ENCODE measurements at regions not wholly inside any gene's neighbourhood (a gene's known extent, or its start where the extent isn't known, plus 50 kb on each side); places are given as distances from the start of the nearest gene placed in this dataset.
A peak's percentile ranks its signal among the peaks of the same experiment; 100 is the strongest.

DNA sequence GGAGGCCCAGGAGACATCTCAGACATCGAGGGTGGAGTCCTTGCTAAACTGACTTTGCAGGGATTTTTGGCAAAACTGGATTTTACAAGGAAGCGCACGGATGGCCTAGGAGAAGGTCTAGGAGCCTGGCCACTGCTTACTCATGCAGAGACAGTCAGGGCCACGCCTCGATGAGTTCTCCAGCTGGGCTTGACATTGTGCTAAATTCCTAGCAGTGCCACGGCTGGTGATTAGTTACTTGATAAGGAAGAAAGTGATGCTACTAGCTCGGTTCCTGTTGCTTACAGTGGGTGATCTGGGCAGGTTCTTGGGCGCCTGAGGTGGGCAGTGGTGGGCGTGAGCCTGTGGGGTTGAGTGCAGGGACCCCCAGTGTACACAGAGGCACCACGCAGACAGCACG is 143.4 kb downstream of the SOX1 start:
- H3K4me3 ChIP-seq = no peak overlapping the region
- intact Hi-C loops (cut with DNase I; ENCODE audit: low total_unique reads) = no loop called here
- peaks cover 0 to 46% of the 10 kb centered on the region in 2 donors for H3K27me3 ChIP-seq
- no peaks in the 10 kb centered on the region for H3K9me3 ChIP-seq
- no peaks in the 10 kb centered on the region for H3K4me1 ChIP-seq
- no peak overlapping the region for H3K27ac ChIP-seq
- no peak for DNase-seq (ENCODE audit: low spot score in 2 of 2)
- H3K36me3 ChIP-seq = no peaks in the 10 kb centered on the region
- TF ChIP-seq, protein P1, sequence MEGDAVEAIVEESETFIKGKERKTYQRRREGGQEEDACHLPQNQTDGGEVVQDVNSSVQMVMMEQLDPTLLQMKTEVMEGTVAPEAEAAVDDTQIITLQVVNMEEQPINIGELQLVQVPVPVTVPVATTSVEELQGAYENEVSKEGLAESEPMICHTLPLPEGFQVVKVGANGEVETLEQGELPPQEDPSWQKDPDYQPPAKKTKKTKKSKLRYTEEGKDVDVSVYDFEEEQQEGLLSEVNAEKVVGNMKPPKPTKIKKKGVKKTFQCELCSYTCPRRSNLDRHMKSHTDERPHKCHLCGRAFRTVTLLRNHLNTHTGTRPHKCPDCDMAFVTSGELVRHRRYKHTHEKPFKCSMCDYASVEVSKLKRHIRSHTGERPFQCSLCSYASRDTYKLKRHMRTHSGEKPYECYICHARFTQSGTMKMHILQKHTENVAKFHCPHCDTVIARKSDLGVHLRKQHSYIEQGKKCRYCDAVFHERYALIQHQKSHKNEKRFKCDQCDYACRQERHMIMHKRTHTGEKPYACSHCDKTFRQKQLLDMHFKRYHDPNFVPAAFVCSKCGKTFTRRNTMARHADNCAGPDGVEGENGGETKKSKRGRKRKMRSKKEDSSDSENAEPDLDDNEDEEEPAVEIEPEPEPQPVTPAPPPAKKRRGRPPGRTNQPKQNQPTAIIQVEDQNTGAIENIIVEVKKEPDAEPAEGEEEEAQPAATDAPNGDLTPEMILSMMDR (IDR thresholded peaks at IDR 0.05) = no peak
- TF ChIP-seq POLR2A (IDR thresholded peaks at IDR 0.05) (no peak), POLR2AphosphoS5 (IDR thresholded peaks at IDR 0.05) (no peak)

DNA sequence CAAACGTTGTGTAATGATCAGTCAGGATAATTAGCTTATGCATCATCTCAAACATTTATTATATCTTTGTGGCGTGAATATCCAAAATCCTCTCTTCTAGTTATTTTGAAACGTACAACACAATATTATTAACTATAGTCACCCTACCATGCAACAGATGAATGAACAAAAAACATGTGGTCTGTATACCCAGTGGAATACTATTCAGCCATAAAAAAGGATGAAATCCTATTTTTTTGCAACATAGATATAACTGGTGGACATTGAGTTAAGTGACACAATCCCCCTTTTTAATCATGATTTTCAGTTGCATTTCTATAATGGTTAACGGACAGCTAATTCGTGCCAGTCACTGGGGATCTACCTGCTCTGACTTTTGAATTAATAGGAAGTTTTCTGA is 145.6 kb downstream of the SOX1 start:
- DNase-seq (ENCODE audit: low spot score in 2 of 2) = no peak
- no peak for TF ChIP-seq POLR2AphosphoS5 (IDR thresholded peaks at IDR 0.05)
- no peak for TF ChIP-seq POLR2A (IDR thresholded peaks at IDR 0.05)
- TF ChIP-seq, protein P1 (IDR thresholded peaks at IDR 0.05) = no peak
- Histone ChIP-seq H3K4me3 (no peak overlapping the region), H3K27ac (no peak overlapping the region), H3K9me3 (no peaks in the 10 kb centered on the region), H3K4me1 (no peaks in the 10 kb centered on the region), H3K27me3 (peaks cover 0 to 47% of the 10 kb centered on the region in 2 donors), H3K36me3 (no peaks in the 10 kb centered on the region)
- intact Hi-C loops (cut with DNase I; ENCODE audit: low total_unique reads) = no loop called here

DNA sequence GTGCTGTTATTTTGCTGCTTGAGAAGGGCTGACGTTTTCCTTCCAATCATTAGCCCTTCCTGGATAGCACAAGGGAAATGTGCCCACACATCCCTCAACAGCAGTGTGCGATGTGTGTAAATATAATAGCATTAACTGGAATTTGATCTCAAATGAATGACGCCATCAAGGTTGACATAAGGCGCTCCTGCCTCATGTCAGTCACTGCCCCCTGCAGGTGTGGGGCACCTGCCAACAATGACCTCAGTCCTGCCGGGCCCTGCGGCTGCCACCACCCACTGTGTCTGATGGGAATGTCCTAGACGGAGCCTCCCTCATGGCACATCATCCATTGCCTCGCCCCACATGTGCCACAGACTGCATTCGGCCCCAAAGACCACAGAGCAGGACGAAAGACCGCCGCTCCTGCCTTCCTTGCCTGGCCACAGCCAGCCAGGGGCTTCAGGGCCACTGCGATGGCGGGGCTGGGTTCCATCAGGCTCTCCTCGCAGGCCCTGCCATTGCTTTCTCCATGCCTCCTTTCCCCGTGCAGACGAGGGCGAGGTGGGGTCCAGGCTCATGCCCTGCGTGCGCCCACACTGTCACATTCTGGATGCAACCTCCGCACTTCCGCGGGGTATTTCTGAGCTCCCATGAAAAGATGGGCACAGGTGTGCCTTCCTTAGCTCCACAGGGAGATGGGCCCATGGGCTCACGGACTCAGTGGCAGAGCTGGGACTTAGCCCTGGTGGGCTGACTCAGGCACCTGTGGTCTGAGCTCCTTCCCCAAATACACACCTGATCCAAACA is 146.7 kb downstream of the SOX1 start:
- Histone ChIP-seq H3K9me3 (no peaks in the 10 kb centered on the region), H3K27me3 (peaks cover 0 to 43% of the 10 kb centered on the region in 2 donors), H3K4me1 (no peaks in the 10 kb centered on the region), H3K27ac (no peak overlapping the region), H3K36me3 (no peaks in the 10 kb centered on the region), H3K4me3 (no peak overlapping the region)
- DNase-seq (ENCODE audit: low spot score in 2 of 2) = peak; percentile 42 to 68
- intact Hi-C loops (cut with DNase I; ENCODE audit: low total_unique reads) = loop anchor here (1.0 kb wide), 1 partner anchor 11 kb away; no protein-coding TSS in a partner anchor
- no peak for TF ChIP-seq POLR2AphosphoS5 (IDR thresholded peaks at IDR 0.05)
- TF ChIP-seq, protein P1 (IDR thresholded peaks at IDR 0.05) = no peak
- no peak for TF ChIP-seq POLR2A (IDR thresholded peaks at IDR 0.05)

- Histone ChIP-seq H3K9me3 (no peaks in the 10 kb centered on the region), H3K27ac (no peak overlapping the region), H3K27me3 (peaks cover 0 to 34% of the 10 kb centered on the region in 2 donors), H3K36me3 (no peaks in the 10 kb centered on the region), H3K4me1 (no peaks in the 10 kb centered on the region), H3K4me3 (no peak overlapping the region)
- TF ChIP-seq POLR2AphosphoS5 (IDR thresholded peaks at IDR 0.05) (no peak), POLR2A (IDR thresholded peaks at IDR 0.05) (no peak)
- TF ChIP-seq, protein P1 (IDR thresholded peaks at IDR 0.05) = no peak
- no peak for DNase-seq (ENCODE audit: low spot score in 2 of 2)
- intact Hi-C loops (cut with DNase I; ENCODE audit: low total_unique reads) = no loop called here
Observed at GRCh38 chr13:112215871-112216270, 148.9 kb downstream of the SOX1 start.

DNA sequence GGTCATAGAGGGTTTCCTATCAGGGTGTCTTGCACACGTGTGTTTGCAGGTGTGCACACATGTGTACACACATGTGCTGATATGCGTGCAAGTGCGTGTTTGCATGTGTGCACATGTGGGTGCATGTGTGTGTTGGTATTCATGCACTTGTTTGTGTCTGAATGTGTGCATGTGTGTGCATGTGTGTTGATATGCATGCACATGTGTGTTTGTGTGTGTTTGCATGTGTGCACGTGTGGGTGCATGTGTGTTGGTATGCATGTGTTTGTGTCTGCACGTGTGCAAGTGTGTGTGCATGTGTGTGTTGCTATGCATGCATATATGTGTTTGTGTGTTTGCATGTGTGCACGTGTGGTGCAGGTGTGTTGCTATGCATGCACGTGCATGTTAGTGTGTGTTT is 150.5 kb downstream of the SOX1 start:
- no peaks in the 10 kb centered on the region for H3K36me3 ChIP-seq
- no peak overlapping the region for H3K27ac ChIP-seq
- no peaks in the 10 kb centered on the region for H3K4me1 ChIP-seq
- no peak for DNase-seq (ENCODE audit: low spot score in 2 of 2)
- H3K27me3 ChIP-seq = peaks cover 0 to 34% of the 10 kb centered on the region in 2 donors
- H3K4me3 ChIP-seq = no peak overlapping the region
- no peak for TF ChIP-seq POLR2A (IDR thresholded peaks at IDR 0.05)
- TF ChIP-seq, protein P1 (IDR thresholded peaks at IDR 0.05) = no peak
- TF ChIP-seq POLR2AphosphoS5 (IDR thresholded peaks at IDR 0.05) = no peak
- intact Hi-C loops (cut with DNase I; ENCODE audit: low total_unique reads) = no loop called here
- no peaks in the 10 kb centered on the region for H3K9me3 ChIP-seq
